ENCODE measurements at regions not wholly inside any gene's neighbourhood (a gene's known extent, or its start where the extent isn't known, plus 50 kb on each side); places are given as distances from the start of the nearest gene placed in this dataset.

DNA sequence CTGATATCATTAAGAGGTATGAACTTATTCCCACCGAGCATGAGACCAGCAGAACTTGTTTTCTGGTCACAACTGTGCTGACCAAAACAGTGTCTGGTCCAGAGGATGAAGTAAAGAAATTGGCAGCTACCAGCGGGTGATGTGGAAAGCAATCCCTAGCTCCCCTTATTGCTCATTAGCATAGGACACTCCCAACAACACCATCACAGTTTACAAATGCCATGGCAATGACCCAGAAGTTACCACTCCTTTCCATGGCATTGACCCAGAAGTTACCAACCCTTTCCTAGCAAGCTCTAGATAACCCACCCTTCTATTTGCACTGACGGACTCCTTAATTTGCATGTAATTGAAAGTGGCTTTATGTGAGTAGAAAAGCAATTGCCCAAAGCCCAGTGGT, 1856.1 kb downstream of the OLFM4 start:
- DNase-seq (ENCODE audit: low read depth): no peak

DNA sequence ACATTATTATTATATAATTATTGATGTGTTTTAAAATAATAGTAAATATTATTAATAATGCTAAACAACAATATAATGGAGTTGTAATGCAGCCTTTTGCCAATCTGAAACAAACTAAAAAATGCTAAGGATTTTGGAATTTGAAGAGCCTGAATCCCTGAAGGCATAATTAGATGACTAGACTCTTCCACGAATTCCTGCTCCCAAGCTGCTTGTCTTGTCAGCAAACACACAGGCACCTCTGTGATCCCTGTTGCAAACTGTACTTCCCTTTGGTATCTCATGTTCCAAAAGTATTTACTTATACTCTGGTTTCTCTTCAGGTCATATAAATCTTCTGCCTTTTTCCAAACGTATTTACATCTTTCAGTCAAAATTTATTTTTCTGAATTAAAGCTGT, 1862.4 kb downstream of the OLFM4 start:
- DNase-seq (ENCODE audit: low read depth): no peak

DNA sequence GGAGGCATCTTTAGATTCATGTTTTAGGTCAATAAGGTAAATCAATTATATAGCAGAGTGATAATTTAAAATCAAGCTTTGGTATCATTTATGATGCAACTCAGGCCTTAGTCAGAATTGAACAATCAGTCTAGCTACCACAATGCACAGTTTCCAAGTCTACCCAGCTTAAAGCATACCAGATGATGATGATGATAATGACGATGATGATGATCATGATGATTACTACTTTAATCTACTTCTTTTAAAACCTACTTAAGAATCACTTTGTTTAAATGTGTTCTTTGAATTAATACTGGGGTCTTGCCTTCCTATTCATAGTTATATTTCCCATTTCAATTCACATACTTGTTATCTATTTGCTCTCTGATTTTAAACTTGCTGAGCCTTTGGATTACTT, 1872.7 kb downstream of the OLFM4 start:
- no peak for DNase-seq (ENCODE audit: low read depth)

DNA sequence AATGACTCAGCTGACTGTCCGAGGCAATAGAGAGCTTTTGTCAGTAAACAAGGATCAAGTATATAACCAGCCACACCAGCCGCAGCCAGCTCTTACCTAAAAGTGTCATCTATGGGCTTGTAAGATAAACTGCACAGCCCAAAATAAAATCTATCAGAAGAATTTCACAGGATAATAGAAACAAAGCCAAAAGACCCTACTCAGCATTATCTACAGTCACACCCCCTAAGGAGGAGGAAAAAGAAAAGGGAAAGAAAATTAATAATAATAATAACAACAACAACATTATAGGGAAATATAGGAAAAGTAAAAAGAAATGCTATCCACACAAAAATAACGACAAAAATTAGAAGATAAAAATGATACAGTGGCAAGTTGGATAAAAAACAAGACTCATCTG, 1883.8 kb downstream of the OLFM4 start:
- DNase-seq (ENCODE audit: low read depth): no peak

DNA sequence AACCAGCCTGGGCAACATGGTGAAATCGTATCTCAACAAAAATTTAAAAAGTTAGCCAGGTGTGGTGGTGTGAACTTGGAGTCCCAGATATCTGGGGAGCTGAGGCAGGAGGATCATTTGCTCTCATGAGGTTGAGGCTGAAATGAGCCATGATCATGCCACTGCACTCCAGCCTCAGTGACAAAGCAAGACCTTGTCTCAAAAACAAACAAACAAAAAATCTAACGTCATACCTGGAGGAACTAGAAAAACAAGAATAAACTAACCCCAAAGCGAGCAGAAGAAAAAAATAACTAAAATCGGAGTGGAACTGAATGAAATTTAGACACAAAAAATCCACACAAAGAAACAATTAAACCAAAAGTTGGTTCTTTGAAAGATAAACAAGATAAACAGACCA, 1885.1 kb downstream of the OLFM4 start:
- DNase-seq (ENCODE audit: low read depth): no peak

DNA sequence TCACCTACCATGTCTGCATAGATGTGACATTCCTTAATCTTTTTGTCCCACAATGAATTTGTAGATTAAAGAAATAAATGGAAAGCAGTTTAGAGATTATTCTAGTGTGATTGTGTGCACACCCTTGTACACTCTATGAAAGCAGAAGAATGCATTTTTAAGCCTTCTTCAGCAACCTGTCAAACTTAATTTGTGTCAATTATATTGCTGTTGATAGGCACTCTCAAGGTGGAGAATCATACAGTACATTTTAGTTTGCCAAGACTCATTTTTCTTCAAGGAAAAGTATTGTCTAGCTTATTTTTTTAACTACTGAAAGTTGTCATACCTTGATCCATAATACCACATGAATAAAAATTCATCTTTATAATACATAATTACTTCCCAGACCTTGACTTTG, 1898.9 kb downstream of the OLFM4 start:
- DNase-seq (ENCODE audit: low read depth): no peak

DNA sequence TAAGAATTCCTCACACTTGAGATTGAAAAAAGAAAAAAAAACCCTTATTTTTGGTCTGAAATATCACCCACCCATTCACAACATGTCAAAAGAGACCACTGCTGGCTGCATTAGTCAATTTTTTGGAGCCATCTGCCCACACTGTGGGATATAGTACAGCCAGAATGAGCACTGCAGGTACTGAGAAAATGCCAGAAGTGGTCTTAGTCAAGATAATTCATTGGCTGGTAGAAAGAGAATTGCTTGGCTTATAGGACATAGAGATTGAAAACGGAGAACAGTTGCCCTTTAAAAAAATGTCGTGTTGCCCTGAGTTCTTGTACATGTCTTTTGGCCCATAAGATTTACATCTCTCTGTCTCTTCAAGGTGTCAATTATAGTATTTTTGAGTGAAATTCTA, 1899.5 kb downstream of the OLFM4 start:
- DNase-seq (ENCODE audit: low read depth): no peak

DNA sequence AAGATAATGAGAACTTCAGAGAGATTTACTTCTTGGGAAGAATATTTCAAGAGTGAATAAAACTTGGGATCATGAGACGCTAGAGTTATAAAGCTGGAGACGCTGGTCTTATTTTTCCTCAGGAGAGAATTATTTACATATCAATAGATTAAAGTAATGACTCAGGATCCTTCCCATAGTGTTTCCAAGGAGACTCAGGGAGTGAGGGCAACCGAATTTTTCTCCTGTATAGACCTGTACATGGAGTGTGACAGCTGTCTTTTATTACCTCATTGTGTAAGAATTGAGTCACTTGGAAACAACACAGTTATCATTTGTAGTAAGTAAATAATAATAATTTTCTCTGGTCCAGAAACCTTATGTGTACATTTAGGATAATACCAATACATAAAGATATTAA, 1905.5 kb downstream of the OLFM4 start:
- DNase-seq (ENCODE audit: low read depth): no peak

DNA sequence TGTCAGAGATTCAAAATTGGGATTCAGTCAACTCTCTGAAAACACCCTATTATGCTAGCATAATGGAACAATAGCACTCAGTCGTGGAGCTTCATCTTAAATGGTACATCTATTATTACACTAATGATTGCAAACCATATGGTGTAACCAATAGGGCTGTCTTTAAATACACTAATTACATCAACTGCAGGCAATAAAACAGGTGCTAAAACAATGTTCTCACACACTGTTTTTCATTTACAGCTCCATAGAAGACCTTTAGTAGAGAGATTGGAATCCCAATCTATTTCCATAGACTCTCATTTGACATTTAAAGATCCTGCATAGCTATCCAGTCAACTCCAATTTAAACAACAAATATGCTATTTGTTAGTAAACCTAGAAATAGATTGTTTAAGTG, 1917.4 kb downstream of the OLFM4 start:
- DNase-seq (ENCODE audit: low read depth): no peak

DNA sequence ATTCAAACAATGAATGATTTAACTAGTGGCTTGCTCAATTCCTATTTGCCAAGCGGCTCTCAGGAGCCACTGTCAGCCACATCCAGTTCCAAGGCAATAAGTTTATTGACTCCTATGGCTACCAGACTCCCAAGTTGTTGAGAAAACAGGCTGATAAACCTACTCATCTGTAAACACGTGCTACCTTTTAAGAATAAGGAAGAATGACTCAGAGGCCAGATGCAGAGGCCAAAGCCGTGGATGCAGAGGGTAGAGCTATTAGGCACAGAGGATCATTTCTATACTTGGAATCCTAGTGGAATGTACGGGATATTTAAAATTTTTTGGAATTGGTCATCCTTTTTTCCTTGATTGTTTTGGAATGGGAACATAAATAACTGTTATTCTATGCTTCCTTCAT, 1921.1 kb downstream of the OLFM4 start:
- DNase-seq (ENCODE audit: low read depth): no peak

DNA sequence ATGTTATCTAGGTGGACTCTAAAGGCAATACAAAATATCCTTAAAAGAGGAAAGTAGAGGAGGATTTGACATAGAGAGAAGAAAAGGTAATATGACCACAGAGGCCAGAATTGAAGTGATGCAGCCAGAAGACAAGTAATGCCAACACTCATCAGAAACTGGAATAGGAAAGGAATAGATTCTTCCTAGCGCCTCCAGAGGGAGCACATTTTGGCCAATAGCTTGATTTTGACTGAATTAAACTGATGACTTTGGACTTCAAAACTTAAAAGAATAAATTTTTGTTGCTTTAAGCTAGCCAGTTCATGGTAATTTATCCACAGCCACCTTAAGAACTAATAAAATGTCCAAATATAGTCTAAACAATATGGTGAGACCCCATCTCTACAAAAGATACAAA, 1921.9 kb downstream of the OLFM4 start:
- no peak for DNase-seq (ENCODE audit: low read depth)

DNA sequence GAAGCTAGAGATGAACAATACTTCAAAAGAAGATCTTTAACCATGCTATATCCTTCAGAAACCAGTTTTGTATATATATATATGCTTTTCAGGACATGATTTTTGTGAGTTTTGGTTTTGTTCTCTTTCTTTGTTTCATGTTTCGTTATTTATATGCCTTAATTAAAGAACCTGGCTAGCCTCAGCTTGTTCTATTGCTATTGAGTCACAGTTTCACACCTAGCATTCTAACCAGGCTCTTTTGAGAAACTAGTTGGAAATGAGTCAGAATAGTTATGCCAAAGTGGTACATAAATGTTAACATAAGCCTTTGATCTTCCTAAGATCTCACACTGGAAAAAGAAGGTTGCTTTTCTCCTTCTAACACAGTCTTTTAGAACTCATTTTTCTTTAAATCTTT, 1925.2 kb downstream of the OLFM4 start:
- no peak for DNase-seq (ENCODE audit: low read depth)

DNA sequence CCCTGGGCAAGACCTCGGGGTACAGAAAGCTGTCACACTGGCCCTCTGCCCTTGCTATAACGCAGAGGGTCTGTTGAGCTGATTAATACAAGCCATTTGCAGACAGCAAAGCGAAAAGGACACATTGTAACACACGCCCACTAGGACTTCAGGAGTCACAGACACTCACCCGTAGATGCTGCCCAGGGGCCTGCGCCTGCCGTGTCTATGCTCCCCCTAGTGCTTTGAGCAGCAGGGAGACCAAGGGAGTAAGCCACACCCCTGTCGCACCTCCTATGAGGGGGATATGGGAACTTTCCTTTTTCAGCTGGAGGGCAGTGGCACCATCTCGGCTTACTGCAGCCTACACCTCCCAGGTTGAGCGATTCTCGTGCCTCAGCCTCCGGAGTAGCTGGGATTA, 1930.2 kb downstream of the OLFM4 start:
- peak; percentile 14 for DNase-seq (ENCODE audit: low read depth)

DNA sequence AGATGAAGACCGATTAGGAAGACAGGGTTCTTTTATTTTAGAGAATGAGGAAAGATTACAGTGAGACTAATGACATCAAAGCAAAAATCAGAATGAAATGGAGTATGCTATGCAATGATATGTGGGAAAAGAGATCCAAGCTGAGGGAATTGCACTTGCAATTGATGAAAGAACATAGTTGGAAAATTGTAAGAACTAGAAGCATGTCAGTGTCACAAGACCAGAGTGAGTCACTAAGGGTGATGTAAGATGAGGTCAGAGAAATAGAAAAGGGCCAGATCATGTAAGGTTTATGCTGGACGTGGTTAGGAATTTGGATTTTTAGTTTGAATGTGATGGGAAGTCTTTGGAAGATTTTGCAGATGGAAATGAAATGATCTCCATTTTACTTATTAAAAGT, 1937.3 kb downstream of the OLFM4 start:
- DNase-seq (ENCODE audit: low read depth): peak; percentile 11

DNA sequence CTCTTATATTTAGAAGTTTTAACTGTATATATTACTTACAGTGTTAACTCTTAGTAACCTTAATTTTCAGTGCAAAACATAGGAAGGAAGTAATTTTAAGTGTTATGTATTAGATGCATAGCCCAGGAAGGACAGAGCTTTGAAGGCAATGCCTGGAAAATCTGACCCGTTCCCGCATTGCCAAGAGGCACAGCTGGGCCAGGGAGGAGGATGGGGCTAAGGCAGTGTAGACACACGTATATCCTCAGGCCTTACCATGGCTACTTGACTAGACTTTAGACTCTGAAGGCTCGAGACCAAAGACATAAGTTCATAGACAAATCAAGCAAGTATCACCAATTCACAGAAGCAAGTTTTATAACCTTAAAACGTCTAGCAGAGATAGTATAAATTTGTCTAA, 1944.2 kb downstream of the OLFM4 start:
- DNase-seq (ENCODE audit: low read depth): no peak

DNA sequence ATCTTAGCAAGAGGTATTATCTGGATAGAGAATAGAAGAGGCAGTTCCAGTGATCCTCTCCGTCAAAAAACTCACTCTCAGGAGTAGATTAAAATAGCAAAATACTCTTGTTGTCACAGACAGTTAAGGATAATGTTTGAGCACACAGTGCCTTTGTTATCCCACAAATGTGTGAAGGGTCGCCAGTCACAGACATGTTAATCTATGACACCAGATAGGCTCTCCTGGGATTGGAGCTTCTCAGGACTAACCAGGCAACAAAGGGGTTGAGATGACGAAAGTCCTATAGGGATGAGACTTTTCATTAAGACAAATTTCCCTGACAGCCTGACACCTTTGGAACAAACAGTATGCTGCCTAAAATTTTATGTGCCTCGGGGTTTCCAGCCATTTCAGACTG, 1947.1 kb downstream of the OLFM4 start:
- DNase-seq (ENCODE audit: low read depth): no peak

DNA sequence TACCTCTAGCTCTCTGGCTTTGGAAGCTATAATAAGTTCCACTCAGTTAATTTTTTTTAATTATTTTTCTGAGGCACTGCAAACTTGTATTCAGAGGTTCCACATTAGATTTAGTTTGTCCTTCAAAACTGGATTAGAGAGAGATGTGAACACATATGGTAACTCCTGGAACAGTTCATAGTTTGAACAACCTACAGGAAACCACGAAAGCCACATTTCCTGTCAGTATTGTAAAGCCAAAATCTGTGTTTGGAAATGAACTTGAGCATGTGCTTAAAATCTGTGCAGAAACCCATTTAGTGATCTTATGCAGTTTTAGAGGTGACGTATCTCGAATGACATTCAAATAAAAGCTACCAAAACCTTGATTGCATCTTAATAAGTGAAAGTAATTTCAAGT, 1952.0 kb downstream of the OLFM4 start:
- peak; percentile 5 for DNase-seq (ENCODE audit: low read depth)

DNA sequence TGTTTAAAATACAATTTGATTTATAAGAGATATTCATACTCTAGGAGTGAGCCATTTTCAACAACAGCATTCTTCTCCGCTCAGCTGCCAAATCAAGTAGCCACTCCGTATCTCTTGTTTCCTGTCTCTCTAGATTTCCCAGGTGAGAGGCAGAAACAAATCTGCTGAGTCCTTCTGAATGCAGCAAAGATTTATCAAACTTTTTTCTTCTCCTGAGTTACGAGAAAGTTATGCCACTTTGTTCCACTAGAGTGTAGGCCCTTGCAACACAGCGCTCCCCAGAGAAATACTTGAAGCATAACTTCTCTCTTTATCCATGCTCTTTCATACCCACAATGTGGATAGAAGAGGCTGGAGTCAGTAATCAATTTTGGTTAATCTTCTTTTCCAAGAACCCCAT, 1960.8 kb downstream of the OLFM4 start:
- DNase-seq (ENCODE audit: low read depth): peak; percentile 1

DNA sequence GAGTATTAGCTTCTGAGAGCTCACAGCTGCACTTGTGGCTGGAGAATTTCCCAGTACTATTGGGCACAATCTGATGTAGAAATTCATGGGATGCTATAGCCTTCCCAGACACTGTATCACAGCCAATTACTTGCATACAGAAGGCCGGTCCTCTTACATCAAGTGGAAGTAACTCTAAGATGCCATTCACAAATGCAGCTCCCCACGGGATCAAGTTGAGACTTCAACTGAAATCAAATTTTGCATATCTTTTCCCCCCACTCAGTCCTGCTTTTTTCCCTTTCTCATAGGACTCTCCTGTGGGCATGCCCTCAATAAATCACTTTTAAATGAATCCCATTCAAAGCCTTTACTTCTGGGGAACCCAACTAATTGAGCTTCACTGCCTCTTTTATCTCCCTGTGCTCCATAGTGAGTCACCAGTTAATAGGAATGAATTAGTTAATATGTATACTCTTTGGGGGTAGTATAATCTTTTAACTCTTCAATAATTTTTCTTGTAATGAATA, 1970.8 kb downstream of the OLFM4 start:
- DNase-seq (ENCODE audit: low read depth): no peak

DNA sequence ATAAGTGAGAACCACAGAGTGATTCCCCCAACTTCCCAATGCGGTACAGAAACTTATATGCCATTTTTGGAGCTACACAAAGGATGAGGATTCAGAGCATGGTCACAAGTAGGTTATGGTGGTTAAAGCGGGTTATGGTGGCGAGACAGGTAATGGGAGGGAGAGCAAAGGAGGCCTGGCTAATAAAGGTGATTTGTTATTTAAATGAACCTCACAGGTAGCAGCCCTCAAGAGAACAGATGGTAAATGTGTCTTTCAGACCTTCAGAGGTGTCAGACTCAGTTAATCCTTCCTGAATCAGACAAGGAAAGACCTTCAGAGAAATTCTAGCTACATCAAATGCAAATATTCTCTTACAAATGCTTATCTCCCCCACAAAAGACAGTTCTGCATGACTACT, 1971.4 kb downstream of the OLFM4 start:
- DNase-seq (ENCODE audit: low read depth): no peak

DNA sequence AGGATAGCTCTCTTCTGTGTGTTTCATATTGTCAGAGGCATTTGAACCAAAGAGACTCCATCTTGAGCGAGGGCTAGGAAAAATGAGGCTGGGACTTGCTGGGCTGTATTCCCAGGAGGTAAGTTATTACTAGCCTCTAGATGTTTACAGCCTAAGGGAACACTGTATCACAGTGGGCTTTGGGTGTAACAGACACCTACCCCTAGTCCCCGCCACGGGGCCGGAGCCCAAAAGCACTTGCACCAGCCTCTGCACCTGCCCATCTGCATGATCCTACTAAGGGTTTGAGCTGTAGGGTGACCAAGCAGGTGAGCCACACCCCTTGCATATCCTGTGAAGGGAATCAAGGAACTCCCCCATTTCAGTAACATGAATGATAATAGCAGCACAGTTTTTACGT, 1972.2 kb downstream of the OLFM4 start:
- no peak for DNase-seq (ENCODE audit: low read depth)

DNA sequence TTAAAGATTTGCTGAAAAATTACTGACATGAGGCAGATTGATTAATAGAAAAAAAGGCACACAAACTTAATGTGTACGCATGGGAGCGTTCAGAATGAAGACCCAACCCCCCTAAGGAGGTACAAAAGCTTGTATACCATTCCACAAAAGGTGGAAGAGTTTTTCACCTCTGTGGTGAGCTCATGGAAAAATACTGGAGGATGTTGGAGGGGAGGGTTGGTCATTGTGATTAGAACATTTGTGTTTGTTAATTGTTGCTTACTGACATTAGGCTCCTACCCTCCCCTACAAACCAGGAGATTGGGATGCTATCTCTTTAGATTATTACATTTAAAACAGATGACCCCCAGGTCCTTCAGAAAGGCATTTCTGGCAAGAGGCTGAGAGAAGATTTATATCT, 1973.3 kb downstream of the OLFM4 start:
- no peak for DNase-seq (ENCODE audit: low read depth)

DNA sequence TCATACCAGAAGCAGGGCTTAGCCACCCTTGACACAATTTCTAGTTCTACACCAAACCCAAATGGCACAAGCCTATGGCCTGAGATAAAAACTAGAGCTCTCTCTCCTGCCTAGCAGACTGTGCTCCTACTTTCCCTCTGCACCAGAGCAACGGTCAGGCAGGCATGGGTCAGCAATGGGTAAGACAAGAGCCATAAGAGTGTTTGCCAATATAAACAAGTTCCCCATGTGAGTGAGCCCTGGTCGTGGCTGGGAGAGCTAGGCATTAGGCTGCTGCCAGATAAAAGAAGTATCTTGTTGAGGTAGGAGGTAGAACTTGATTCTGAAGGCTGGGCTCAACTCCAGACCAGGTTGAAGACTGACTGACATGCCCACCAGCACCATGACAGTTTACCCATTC, 1979.1 kb downstream of the OLFM4 start:
- DNase-seq (ENCODE audit: low read depth): no peak

DNA sequence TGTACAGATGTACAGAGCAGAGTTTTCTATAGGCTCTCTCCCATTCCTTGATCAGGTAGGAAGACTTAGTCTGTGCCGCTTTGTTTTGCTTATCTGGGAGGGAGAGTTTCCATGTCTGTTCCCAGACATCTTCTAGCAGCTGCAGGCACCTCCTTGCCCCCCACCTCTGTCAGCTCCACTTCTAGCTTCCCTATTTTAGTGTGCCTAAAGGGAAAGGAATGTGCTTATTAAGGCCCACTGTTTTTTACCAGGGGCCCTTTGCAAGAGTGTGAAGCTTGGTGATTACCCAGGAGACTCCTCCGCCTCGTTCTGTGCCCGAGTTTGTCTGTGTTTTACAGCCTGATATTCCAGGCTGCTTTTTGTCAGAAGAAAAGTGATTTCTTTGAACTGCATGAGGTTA, 1984.4 kb downstream of the OLFM4 start:
- peak; percentile 0 for DNase-seq (ENCODE audit: low read depth)

DNA sequence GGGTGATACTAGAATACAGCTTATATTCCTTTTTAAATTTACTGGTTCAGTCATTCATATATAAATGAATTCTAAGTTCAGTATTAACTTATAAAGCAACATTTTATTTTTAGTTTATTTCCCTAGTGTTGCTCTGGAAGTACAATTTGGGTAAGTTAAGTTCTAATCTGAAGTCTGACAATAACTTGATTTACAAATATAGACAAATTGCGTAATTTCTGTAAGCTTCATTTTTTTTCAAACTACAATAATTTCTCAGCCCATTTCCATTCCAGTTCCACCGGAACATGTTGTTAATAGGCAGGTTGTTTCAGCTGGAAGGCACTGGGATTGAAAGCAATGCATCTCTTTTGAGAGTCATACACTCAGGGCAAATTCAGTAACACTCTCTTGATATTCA, 2000.7 kb downstream of the OLFM4 start:
- DNase-seq (ENCODE audit: low read depth): no peak
